ENCODE measurements at regions not wholly inside any gene's neighbourhood (a gene's known extent, or its start where the extent isn't known, plus 50 kb on each side); places are given as distances from the start of the nearest gene placed in this dataset.

DNA sequence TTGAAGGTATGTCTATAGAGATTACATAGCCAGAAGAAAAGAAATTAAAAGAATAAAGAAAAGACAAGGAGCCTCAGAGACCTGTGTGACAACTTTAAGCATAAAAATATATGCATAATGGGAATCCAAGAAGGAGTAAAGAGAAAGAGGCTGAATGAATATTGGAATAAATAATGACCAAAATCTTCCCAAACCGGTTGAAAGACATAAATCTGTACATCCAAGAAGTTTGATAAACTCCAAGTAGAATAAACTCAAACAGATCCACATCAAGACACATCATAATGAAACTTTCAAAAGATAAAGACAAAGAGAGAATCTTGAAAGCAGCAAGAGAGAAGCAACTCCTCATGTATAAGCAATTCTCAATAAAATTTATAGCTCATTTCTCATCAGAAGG lies 132.4 kb upstream of the ZNF516 start:
- DNase-seq: no peak
- intact Hi-C loops (cut with DNase I, micrococcal nuclease): no loop called here
- Mint-ChIP-seq H3K36me3 (ENCODE audit: low read depth) (no peaks in the 10 kb centered on the region), H3K9me3 (ENCODE audit: low read depth) (peaks cover 2% of the 10 kb centered on the region), H3K27me3 (peaks cover 12% of the 10 kb centered on the region), H3K27ac (no peak overlapping the region), H3K4me1 (no peaks in the 10 kb centered on the region), H3K4me3 (no peak overlapping the region)
- ATAC-seq: no peak
- ChIA-PET POLR2A (no interaction called here), CTCF (interaction anchor here (0.7 to 1.1 kb wide), 3 partner anchors 82 to 228 kb away, joined by 3 to 4 read pairs (median 3); no protein-coding TSS in a partner anchor)

DNA sequence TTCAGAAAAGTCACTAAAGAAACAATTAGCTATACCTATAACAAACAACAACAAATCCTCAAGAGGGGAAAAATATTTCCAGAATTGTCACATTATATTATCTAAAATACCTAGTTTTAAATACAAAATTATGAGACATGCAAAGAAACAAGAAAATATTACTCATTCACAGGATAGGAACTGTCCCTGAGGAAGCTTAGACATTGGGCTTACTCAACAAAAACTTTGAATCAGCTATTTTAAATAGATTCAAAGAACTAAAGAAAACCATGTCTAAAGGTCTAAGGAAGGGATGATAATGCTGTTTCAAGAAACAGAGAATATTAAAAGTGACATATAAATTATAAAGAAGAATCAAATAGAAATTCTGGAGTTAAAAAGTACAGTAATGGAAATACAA lies 131.9 kb upstream of the ZNF516 start:
- CTCF ChIA-PET: interaction anchor here (0.7 to 1.1 kb wide), 3 partner anchors 83 to 228 kb away, joined by 3 to 4 read pairs (median 3); no protein-coding TSS in a partner anchor
- peaks cover 2% of the 10 kb centered on the region for H3K9me3 Mint-ChIP-seq (ENCODE audit: low read depth)

DNA sequence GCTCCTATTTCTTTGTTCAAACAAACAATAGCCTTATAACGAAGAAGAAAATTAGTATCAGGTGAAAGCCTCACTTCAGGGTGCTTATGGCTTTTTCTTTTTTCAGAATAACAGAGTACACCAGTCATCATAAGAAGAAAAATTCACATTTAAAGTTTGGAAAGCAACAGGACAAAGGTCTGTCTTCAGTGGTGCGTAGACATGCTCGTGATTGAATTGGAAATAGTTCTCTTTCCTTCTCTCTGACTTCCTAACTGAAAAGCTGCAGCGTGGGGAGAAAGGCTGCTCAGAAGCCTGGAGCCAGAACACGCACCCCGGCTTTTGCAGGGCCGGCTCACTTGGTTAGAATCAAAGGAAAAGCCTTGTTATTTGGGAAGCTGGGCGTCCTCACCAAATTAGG lies 127.6 kb upstream of the ZNF516 start:
- no peaks in the 10 kb centered on the region for H3K9me3 Mint-ChIP-seq (ENCODE audit: low read depth)
- peaks cover 16% of the 10 kb centered on the region for H3K4me1 Mint-ChIP-seq
- no peak for ATAC-seq
- intact Hi-C loops (cut with DNase I, micrococcal nuclease): no loop called here
- no peak for DNase-seq
- H3K36me3 Mint-ChIP-seq (ENCODE audit: low read depth): no peaks in the 10 kb centered on the region
- H3K4me3 Mint-ChIP-seq: no peak overlapping the region
- H3K27me3 Mint-ChIP-seq: peaks cover 18% of the 10 kb centered on the region
- ChIA-PET POLR2A (no interaction called here), CTCF (no interaction called here)
- no peak overlapping the region for H3K27ac Mint-ChIP-seq

More for the DNA sequence above, 131.9 kb upstream of the ZNF516 start:
- ATAC-seq: no peak
- H3K27ac Mint-ChIP-seq: no peak overlapping the region
- H3K27me3 Mint-ChIP-seq: peaks cover 9% of the 10 kb centered on the region
- H3K36me3 Mint-ChIP-seq (ENCODE audit: low read depth): no peaks in the 10 kb centered on the region
- no peaks in the 10 kb centered on the region for H3K4me1 Mint-ChIP-seq
- no peak overlapping the region for H3K4me3 Mint-ChIP-seq
- DNase-seq: no peak
- intact Hi-C loops (cut with DNase I, micrococcal nuclease): no loop called here
- POLR2A ChIA-PET: no interaction called here

DNA sequence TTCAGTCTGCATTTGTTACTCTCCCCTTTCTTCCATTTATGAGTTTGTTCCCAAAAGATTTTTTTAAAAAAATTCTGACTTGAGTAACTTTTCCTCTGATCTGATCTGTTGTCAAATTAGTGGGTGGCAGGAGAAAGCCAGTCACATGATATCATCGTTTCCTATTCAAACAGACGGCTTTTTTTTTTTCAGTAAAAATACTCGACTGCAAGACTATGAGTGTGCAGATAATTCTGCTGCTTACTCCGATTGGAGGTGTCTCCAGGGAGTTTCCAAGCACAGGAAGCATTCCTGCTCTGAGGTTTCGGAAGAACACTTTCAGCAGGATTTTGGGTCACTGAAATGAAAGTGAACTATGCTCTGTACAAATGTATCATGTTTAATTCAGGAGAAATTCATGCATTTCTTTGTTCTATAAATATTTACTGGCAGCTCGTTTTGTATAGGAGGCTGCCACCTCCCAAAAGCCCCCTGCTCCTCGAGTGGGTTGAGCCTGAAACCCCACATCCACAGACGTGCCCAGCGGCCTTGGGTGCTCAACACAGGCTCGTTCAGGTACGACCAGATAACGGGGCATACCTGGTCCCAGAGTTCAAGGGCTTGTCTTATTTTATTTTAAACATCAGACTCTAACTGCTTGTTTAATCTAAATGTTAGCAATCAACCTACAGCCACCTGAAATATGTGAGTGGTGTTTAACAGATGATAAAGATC lies 126.9 kb upstream of the ZNF516 start:
- peaks cover 18% of the 10 kb centered on the region for H3K27me3 Mint-ChIP-seq
- POLR2A ChIA-PET: no interaction called here
- CTCF ChIA-PET: no interaction called here
- peaks cover 16% of the 10 kb centered on the region for H3K4me1 Mint-ChIP-seq
- intact Hi-C loops (cut with DNase I, micrococcal nuclease): loop anchor here in 1 of 2 experiments (2.0 kb wide), 1 partner anchor 223 kb away; no protein-coding TSS in a partner anchor
- ATAC-seq (no peak), DNase-seq (no peak)
- H3K9me3 Mint-ChIP-seq (ENCODE audit: low read depth): no peaks in the 10 kb centered on the region
- no peak overlapping the region for H3K27ac Mint-ChIP-seq
- H3K36me3 Mint-ChIP-seq (ENCODE audit: low read depth): no peaks in the 10 kb centered on the region
- no peak overlapping the region for H3K4me3 Mint-ChIP-seq

DNA sequence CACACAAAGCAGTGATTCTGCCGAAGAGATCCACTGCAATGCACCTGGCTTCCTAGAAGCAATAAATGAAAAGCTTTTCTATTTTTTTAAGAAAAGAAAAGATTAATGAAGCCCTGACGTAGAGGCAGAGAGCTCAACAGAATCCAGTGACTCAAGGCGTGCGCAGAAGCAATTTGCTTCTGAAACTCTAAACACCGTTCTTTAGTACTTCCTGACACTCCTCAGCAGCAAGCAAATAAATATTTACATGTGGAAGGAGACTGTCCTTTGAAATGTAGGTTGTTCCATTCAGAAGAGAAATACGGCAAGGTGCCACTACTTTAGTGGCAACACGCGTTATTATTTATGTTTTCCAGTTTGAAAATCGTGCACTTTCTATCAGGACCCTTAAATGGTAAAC lies 126.2 kb upstream of the ZNF516 start:
- no peak overlapping the region for H3K4me3 Mint-ChIP-seq
- no peaks in the 10 kb centered on the region for H3K9me3 Mint-ChIP-seq (ENCODE audit: low read depth)
- H3K36me3 Mint-ChIP-seq (ENCODE audit: low read depth): no peaks in the 10 kb centered on the region
- ATAC-seq (no peak), DNase-seq (no peak)
- no peak overlapping the region for H3K27ac Mint-ChIP-seq
- intact Hi-C loops (cut with DNase I, micrococcal nuclease): loop anchor here in 1 of 2 experiments (2.0 kb wide), 1 partner anchor 222 kb away; no protein-coding TSS in a partner anchor
- ChIA-PET POLR2A (no interaction called here), CTCF (no interaction called here)
- peaks cover 18% of the 10 kb centered on the region for H3K27me3 Mint-ChIP-seq
- peaks cover 16% of the 10 kb centered on the region for H3K4me1 Mint-ChIP-seq

DNA sequence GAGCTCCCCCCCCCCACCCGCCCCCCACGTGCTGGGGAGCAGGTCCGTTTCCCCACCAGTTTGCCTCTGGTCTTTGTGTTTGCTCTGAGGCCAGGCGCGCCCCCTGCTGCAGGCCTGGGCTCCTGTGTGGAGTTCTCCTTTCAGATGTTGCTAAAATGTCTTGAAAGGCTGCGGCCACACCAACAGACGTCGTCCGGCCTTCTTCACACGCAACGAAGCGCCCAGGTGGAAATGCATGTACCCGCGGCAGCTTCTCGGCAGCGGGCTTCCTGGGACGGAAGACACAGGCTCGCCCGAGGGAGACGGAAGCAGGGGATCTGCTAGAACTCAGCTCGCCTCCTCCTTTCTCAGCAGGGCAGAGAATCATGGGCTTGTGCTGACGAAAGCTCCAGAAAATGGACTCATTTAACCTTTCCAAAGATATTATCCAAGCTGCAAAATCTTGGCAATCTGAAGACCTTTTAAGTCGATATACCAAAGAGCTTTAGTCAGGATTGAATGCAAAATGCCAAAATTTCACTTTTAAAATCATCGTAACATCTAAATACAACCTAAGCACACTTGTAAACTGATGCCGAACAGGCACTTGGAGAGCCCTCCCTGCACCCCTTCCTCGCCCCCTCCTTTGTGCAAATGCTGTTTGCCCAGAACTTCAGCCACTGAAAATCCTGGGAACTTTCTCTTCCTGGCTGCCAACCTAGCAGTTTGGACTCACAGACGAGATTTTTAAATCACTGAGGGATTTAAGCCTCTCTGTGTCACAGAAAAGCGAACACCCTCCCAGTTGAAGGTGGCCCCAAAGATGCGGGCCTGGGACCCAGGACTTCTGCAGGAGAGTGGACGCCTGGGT lies 125.5 kb upstream of the ZNF516 start:
- peak overlapping the region; percentile 24 for H3K4me3 Mint-ChIP-seq
- peaks cover 18% of the 10 kb centered on the region for H3K27me3 Mint-ChIP-seq
- H3K36me3 Mint-ChIP-seq (ENCODE audit: low read depth): no peaks in the 10 kb centered on the region
- H3K27ac Mint-ChIP-seq: no peak overlapping the region
- H3K9me3 Mint-ChIP-seq (ENCODE audit: low read depth): no peaks in the 10 kb centered on the region
- H3K4me1 Mint-ChIP-seq: peaks cover 16% of the 10 kb centered on the region
- ATAC-seq (peak; percentile 72), DNase-seq (peak; percentile 64)
- intact Hi-C loops (cut with DNase I, micrococcal nuclease): loop anchor here (1.0 to 2.0 kb wide), 2 partner anchors 221 to 222 kb away; no protein-coding TSS in a partner anchor
- POLR2A ChIA-PET: no interaction called here
- CTCF ChIA-PET: interaction anchor here (0.7 to 1.0 kb wide), 2 partner anchors 49 to 201 kb away, joined by 3 read pairs; no protein-coding TSS in a partner anchor

DNA sequence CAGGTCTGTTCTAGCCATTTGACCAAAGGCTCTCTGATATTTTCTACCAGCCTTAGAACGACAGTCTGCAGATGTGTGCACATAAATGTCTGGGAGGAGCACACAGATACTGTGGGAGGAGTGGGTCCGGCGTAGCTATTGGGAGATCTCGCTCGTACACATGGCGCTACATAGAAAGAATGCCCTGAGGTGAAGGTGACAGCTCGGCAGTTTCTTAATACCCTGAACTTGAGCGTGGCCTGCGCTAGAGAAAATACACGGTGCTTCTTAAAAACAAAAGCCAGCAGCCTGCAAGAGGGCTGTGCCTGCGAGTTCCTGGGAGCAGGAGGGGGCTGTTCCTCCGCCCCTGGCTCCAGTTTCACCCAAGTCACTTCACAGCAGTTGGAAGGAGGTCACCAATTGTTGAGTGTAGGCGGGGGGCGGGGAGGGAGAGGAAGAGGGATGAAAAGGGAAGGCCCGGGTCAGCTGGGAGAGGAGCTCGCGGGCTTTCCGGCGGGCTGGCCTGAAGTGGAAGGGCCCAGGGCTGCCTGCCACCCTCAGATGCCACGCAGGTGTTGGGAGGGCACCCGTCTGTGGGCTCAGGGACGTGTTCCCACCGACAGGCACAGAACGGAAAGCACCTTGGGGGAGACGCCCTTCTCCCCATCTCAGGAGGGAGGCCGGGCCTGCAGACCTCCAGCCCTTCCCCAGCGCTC lies 124.7 kb upstream of the ZNF516 start:
- CTCF ChIA-PET: interaction anchor here (0.9 to 1.0 kb wide), 2 partner anchors 12 to 49 kb away, joined by 3 read pairs; no protein-coding TSS in a partner anchor
- POLR2A ChIA-PET: no interaction called here
- Mint-ChIP-seq H3K9me3 (ENCODE audit: low read depth) (no peaks in the 10 kb centered on the region), H3K36me3 (ENCODE audit: low read depth) (no peaks in the 10 kb centered on the region), H3K27ac (no peak overlapping the region), H3K4me1 (peaks cover 16% of the 10 kb centered on the region), H3K4me3 (no peak overlapping the region), H3K27me3 (peaks cover 18% of the 10 kb centered on the region)
- DNase-seq (no peak), ATAC-seq (peak; percentile 16)
- intact Hi-C loops (cut with DNase I, micrococcal nuclease): loop anchor here (1.0 to 2.0 kb wide), 2 partner anchors 220 to 221 kb away; no protein-coding TSS in a partner anchor

DNA sequence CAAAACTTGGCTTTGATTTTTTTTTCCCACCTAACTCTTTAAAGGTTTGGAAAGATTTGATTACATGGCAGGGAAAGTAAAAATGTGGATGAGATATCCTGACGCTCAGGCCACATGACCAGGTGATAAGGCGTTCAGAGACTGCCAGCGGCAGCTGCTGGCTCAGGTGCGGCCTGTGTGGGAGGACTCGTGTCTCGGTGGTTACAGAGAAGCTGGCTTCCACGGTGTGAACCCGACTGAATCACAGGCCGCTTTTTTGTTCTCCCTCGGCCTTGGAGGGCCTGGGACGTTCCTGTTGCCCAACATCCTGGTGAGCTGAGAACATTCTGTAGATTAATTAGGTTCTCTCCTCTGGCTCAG lies 124.2 kb upstream of the ZNF516 start:
- DNase-seq (peak; percentile 14), ATAC-seq (no peak)
- ChIA-PET POLR2A (no interaction called here), CTCF (interaction anchor here (0.9 to 1.0 kb wide), 2 partner anchors 13 to 50 kb away, joined by 3 read pairs; no protein-coding TSS in a partner anchor)
- Mint-ChIP-seq H3K9me3 (ENCODE audit: low read depth) (no peaks in the 10 kb centered on the region), H3K27ac (no peak overlapping the region), H3K4me1 (peaks cover 16% of the 10 kb centered on the region), H3K36me3 (ENCODE audit: low read depth) (no peaks in the 10 kb centered on the region), H3K27me3 (peaks cover 18% of the 10 kb centered on the region), H3K4me3 (no peak overlapping the region)
- intact Hi-C loops (cut with DNase I, micrococcal nuclease): no loop called here

DNA sequence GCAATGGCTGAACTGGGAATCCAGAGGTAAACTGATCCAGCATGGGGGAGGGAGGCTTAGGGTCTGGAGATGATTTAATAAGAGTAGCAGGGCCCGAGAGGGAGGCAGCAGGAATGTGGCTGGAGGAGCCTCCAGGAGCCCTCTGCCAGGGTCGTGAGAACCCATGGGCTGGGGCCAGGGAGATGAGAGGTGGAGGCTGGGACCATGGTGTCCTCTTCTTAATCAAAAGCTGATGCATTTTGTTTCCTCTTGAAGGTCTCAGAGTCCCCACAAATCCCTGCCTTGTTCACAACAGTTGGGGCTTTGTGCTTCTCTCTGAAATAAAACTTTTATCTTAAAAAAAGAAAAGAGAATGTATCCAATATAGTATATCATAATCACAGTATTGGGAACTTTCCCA lies 123.7 kb upstream of the ZNF516 start:
- ATAC-seq: no peak
- no peak overlapping the region for H3K4me3 Mint-ChIP-seq
- intact Hi-C loops (cut with DNase I, micrococcal nuclease): no loop called here
- H3K27me3 Mint-ChIP-seq: peaks cover 18% of the 10 kb centered on the region
- no peaks in the 10 kb centered on the region for H3K36me3 Mint-ChIP-seq (ENCODE audit: low read depth)
- DNase-seq: no peak
- H3K9me3 Mint-ChIP-seq (ENCODE audit: low read depth): no peaks in the 10 kb centered on the region
- peaks cover 16% of the 10 kb centered on the region for H3K4me1 Mint-ChIP-seq
- H3K27ac Mint-ChIP-seq: no peak overlapping the region
- POLR2A ChIA-PET: no interaction called here
- CTCF ChIA-PET: no interaction called here

DNA sequence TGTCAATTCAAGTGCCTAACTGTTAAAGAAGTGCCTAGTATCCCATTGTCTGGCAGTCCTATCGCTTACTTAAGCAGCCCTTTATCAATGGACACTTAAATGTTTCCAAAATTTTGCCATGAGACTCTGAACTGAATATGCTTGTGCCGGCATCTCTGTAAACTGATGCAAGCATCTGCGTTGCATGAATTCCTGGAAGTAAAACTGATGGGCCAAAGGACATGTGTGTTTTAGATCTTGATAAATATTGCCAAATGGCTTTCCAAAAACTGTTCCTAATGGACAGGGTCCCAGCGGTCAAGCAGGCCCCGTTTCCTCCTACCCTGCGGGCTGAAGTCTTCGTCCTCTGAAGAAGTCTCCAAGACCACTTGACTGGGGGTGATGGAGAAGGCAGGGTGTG lies 121.3 kb upstream of the ZNF516 start:
- H3K27me3 Mint-ChIP-seq: peaks cover 14% of the 10 kb centered on the region
- no peak for ATAC-seq
- POLR2A ChIA-PET: no interaction called here
- no peak overlapping the region for H3K27ac Mint-ChIP-seq
- H3K4me1 Mint-ChIP-seq: peaks cover 12% of the 10 kb centered on the region
- no peaks in the 10 kb centered on the region for H3K36me3 Mint-ChIP-seq (ENCODE audit: low read depth)
- CTCF ChIA-PET: no interaction called here
- intact Hi-C loops (cut with DNase I, micrococcal nuclease): no loop called here
- no peaks in the 10 kb centered on the region for H3K9me3 Mint-ChIP-seq (ENCODE audit: low read depth)
- no peak overlapping the region for H3K4me3 Mint-ChIP-seq
- no peak for DNase-seq

DNA sequence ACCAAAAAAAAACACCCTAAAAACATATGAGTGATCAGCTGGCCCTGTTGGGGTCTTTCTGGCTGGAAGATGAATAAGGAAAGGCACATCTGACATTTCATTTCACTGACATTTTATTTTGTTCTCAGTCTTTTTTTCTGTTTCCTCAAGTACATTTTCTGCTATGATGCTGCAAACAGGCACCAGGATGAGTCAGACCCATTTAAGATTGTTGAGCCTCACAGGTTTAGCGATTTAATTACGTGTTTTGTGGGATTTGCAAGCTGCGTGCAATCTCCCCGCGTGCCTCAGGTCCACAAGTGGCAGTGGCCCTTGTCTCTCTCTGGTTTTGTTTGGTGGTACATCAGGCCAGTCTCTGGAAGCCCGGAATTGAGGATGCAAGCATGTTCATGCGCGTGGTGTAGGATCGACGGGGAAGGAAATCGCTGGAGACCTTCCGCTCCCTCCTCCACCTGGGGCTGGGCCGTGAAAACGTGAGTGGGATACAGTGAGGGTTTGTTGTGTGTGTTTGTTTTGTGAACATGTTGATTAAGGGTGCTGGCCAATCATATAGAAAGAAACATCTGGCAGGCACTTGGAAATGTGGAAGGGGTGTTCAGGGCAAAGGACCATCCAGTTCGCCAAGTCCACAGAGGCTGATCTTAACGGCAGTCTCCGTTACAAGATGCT lies 120.2 kb upstream of the ZNF516 start:
- no peaks in the 10 kb centered on the region for H3K36me3 Mint-ChIP-seq (ENCODE audit: low read depth)
- H3K9me3 Mint-ChIP-seq (ENCODE audit: low read depth): no peaks in the 10 kb centered on the region
- peaks cover 11% of the 10 kb centered on the region for H3K27me3 Mint-ChIP-seq
- DNase-seq: no peak
- intact Hi-C loops (cut with DNase I, micrococcal nuclease): no loop called here
- H3K4me1 Mint-ChIP-seq: peaks cover 4% of the 10 kb centered on the region
- ATAC-seq: no peak
- CTCF ChIA-PET: no interaction called here
- no peak overlapping the region for H3K27ac Mint-ChIP-seq
- POLR2A ChIA-PET: no interaction called here
- no peak overlapping the region for H3K4me3 Mint-ChIP-seq

Data from activated CD4-positive, alpha-beta T cell treated with anti-CD3 and anti-CD28 coated beads for 36 hours (primary cell).